H1 (cell line): ENCODE measurements at regions not wholly inside any gene's neighbourhood (a gene's known extent, or its start where the extent isn't known, plus 50 kb on each side); places are given as distances from the start of the nearest gene placed in this dataset.

Experiments
- CTCF ChIA-PET: fragments of 300-600 bp; sonication (Branson Sonifier 250); formaldehyde crosslinking; loops from one replicate; lab custom pipeline; 2021; ENCODE audit not compliant: partially characterized antibody; lab: Charles Lee
- POLR2A ChIA-PET: fragments of 300-600 bp; sonication (Branson Sonifier 250); formaldehyde crosslinking; loops from one replicate; lab custom pipeline; 2021; ENCODE audit warnings: inconsistent platforms; ENCODE audit not compliant: partially characterized antibody; lab: Charles Lee
- DNase-seq, 2 experiments: peaks; one replicate each; pipeline versions ENCODE4 v3.0.0 to v3.0.0-alpha.2; 2010 to 2022; ENCODE audit warnings: low spot score in 2 of 2, low read depth in 1 of 2, mixed read lengths in 1 of 2
- FAIRE-seq: peaks from 2 replicates; lab custom pipeline; 2011; peaks lifted over from hg19 to GRCh38; lab: Jason Lieb, UNC
- H2AFZ ChIP-seq: 2 replicates; pipeline ENCODE4 v1.8.1; 2012; ENCODE audit warnings: low read length, inconsistent platforms
- H2AK5ac ChIP-seq: 2 replicates; pipeline ENCODE4 v1.6.1; 2013; ENCODE audit warnings: low read depth, low read length
- H2BK120ac ChIP-seq: replicated peaks from 2 replicates; pipeline ENCODE3; 2013; ENCODE audit warnings: low read depth, low read length, inconsistent platforms
- H2BK12ac ChIP-seq: 2 replicates; pipeline ENCODE4 v1.6.1; 2013; ENCODE audit warnings: low read depth, low read length
- H2BK15ac ChIP-seq: 2 replicates; pipeline ENCODE4 v1.6.1; 2013; ENCODE audit warnings: low read length
- H2BK20ac ChIP-seq: 2 replicates; pipeline ENCODE4 v1.6.1; 2013; ENCODE audit warnings: low read length
- H2BK5ac ChIP-seq: 2 replicates; pipeline ENCODE4 v1.6.1; 2013; ENCODE audit warnings: low read depth, low read length
- H3K14ac ChIP-seq: 2 replicates; pipeline ENCODE4 v1.6.1; 2013; ENCODE audit warnings: inconsistent platforms; ENCODE audit not compliant: insufficient read length
- H3K18ac ChIP-seq: 2 replicates; pipeline ENCODE4 v1.6.1; 2013; ENCODE audit warnings: low read length; ENCODE audit errors: extremely low read depth
- H3K23ac ChIP-seq: 2 replicates; pipeline ENCODE4 v1.6.1; 2013; ENCODE audit warnings: inconsistent platforms; ENCODE audit not compliant: insufficient read length
- H3K23me2 ChIP-seq: 2 replicates; pipeline ENCODE4 v1.6.1; 2013; ENCODE audit warnings: low read depth, low read length
- H3K27ac ChIP-seq: 2 replicates; pipeline ENCODE4 v1.6.1; 2011; ENCODE audit warnings: low read depth, low read length, inconsistent platforms
- H3K27me3 ChIP-seq, 4 experiments: replicated peaks in 1 of 4; 1 replicate in 1 of 4; 2 replicates in 3 of 4; pipeline versions ENCODE4 v1.6.1 to v1.8.1; 2011 to 2013; ENCODE audit warnings: low read length in 3 of 4, mild to moderate bottlenecking in 3 of 4, inconsistent platforms in 2 of 4, mixed read lengths in 2 of 4, moderate library complexity in 1 of 4; ENCODE audit not compliant: control insufficient read depth in 3 of 4, insufficient read depth in 3 of 4; ENCODE audit errors: extremely low read depth in 1 of 4
- H3K36me3 ChIP-seq, 4 experiments: 2 replicates each; pipeline versions ENCODE4 v1.6.1 to v1.8.1; 2011 to 2013; ENCODE audit warnings: mild to moderate bottlenecking in 4 of 4, low read length in 3 of 4, moderate library complexity in 2 of 4, control low read depth in 1 of 4, inconsistent platforms in 1 of 4; ENCODE audit not compliant: insufficient read depth in 4 of 4, control insufficient read depth in 2 of 4
- H3K4ac ChIP-seq: replicated peaks from 2 replicates; pipeline ENCODE3; 2013; ENCODE audit warnings: low read length, low read depth, mixed read lengths, inconsistent platforms; ENCODE audit not compliant: insufficient read length
- H3K4me1 ChIP-seq, 4 experiments: replicated peaks in 1 of 4; 1 replicate in 1 of 4; 2 replicates in 3 of 4; pipeline versions ENCODE4 v1.6.1 to v1.8.1; 2011 to 2013; ENCODE audit warnings: low read length in 3 of 4, inconsistent platforms in 2 of 4, mixed read lengths in 1 of 4; ENCODE audit not compliant: insufficient read depth in 4 of 4, control insufficient read depth in 3 of 4
- H3K4me2 ChIP-seq, 2 experiments: 2 replicates each; pipeline versions ENCODE4 v1.6.1 to v1.8.1; 2011 to 2013; ENCODE audit warnings: low read depth in 2 of 2, low read length in 2 of 2, control low read depth in 1 of 2, inconsistent platforms in 1 of 2, mild to moderate bottlenecking in 1 of 2; ENCODE audit not compliant: insufficient read depth in 1 of 2
- H3K4me3 ChIP-seq, 4 experiments: fragments of 200-600, 300-600 bp in 1 of 4; sonication (generic), shearing (Covaris generic), sonication (Bioruptor Twin) in 1 of 4; 2 replicates each; pipeline versions ENCODE4 v1.5.1 to v1.8.1; 2011 to 2016; ENCODE audit warnings: low read length in 4 of 4, low read depth in 3 of 4, control low read depth in 2 of 4, inconsistent platforms in 2 of 4, mild to moderate bottlenecking in 2 of 4, mixed read lengths in 1 of 4, moderate library complexity in 1 of 4; ENCODE audit not compliant: insufficient read depth in 2 of 4; ENCODE audit errors: extremely low read depth in 1 of 4
- H3K56ac ChIP-seq: replicated peaks from 2 replicates; pipeline ENCODE3; 2013; ENCODE audit warnings: low read depth, mild to moderate bottlenecking, mixed read lengths, low read length, inconsistent platforms; ENCODE audit not compliant: insufficient read length
- H3K79me1 ChIP-seq: 2 replicates; pipeline ENCODE4 v1.6.1; 2013; ENCODE audit warnings: low read depth, low read length, control low read depth
- H3K79me2 ChIP-seq, 2 experiments: 2 replicates each; pipeline versions ENCODE4 v1.6.1 to v1.8.1; 2012 to 2013; ENCODE audit warnings: low read length in 2 of 2, mild to moderate bottlenecking in 2 of 2, inconsistent platforms in 1 of 2; ENCODE audit not compliant: insufficient read depth in 2 of 2, control insufficient read depth in 1 of 2
- H3K9ac ChIP-seq, 4 experiments: replicated peaks in 1 of 4; 1 replicate in 1 of 4; 2 replicates in 3 of 4; pipeline versions ENCODE4 v1.6.1 to v1.8.1; 2011 to 2013; ENCODE audit warnings: low read depth in 3 of 4, low read length in 3 of 4, control low read depth in 2 of 4, mild to moderate bottlenecking in 2 of 4, moderate library complexity in 2 of 4, inconsistent platforms in 1 of 4; ENCODE audit errors: extremely low read depth in 1 of 4
- H3K9me3 ChIP-seq, 2 experiments: 2 replicates each; pipeline versions ENCODE4 v1.6.1 to v1.8.1; 2012 to 2013; ENCODE audit warnings: mild to moderate bottlenecking in 2 of 2, moderate library complexity in 2 of 2, control low read depth in 1 of 2, inconsistent platforms in 1 of 2, low read depth in 1 of 2, low read length in 1 of 2, mixed read lengths in 1 of 2; ENCODE audit not compliant: insufficient read depth in 2 of 2
- H4K20me1 ChIP-seq, 2 experiments: replicated peaks in 1 of 2; 2 replicates each; pipeline versions ENCODE3 to v1.8.1; 2011 to 2013; ENCODE audit warnings: inconsistent platforms in 2 of 2, low read length in 2 of 2, mild to moderate bottlenecking in 1 of 2; ENCODE audit not compliant: insufficient read depth in 2 of 2, control insufficient read depth in 1 of 2
- H4K5ac ChIP-seq: 2 replicates; pipeline ENCODE4 v1.6.1; 2013; ENCODE audit warnings: low read length, low read depth, mixed read lengths, inconsistent platforms; ENCODE audit not compliant: insufficient read length
- H4K8ac ChIP-seq: 2 replicates; pipeline ENCODE4 v1.8.0; 2013; ENCODE audit warnings: mild to moderate bottlenecking, moderate library complexity, low read length, inconsistent platforms; ENCODE audit not compliant: insufficient read depth; ENCODE audit errors: extremely low read depth
- H4K91ac ChIP-seq: replicated peaks from 2 replicates; pipeline ENCODE3; 2013; ENCODE audit warnings: low read length, mixed read lengths, inconsistent platforms; ENCODE audit not compliant: insufficient read length
- ASH2L ChIP-seq: fragments of 200-600, 300-600 bp; sonication (generic); IDR thresholded peaks from one replicate; pipeline ENCODE4 v1.7.1; 2017; ENCODE audit warnings: low read length
- ATF2 ChIP-seq: IDR thresholded peaks from 2 replicates; pipeline ENCODE4 v1.6.1; 2012; ENCODE audit warnings: low read length, inconsistent platforms
- BRCA1 ChIP-seq: IDR thresholded peaks from 2 replicates; pipeline ENCODE4 v1.6.1; 2012; ENCODE audit warnings: low read depth, low read length, improper control_type of control experiment
- CBX8 ChIP-seq: fragments of 300-800, 300-1000 bp; sonication (generic); IDR thresholded peaks from 2 replicates; pipeline ENCODE4 v1.7.1; 2016; ENCODE audit warnings: low read depth, low read length, borderline replicate concordance
- CTCF ChIP-seq, 3 experiments: IDR thresholded peaks; 1 replicate in 2 of 3; 2 replicates in 1 of 3; pipeline versions ENCODE4 v1.5.1 to v1.6.1; 2011; ENCODE audit warnings: low read length in 3 of 3, mild to moderate bottlenecking in 3 of 3, inconsistent platforms in 2 of 3, low read depth in 1 of 3, moderate library complexity in 1 of 3; ENCODE audit not compliant: insufficient read depth in 1 of 3; ENCODE audit errors: control extremely low read depth in 1 of 3
- HDAC6 ChIP-seq: IDR thresholded peaks from one replicate; pipeline ENCODE4 v1.7.1; 2012; ENCODE audit warnings: low read depth, mild to moderate bottlenecking, inconsistent platforms, low read length, moderate library complexity
- MAX ChIP-seq: IDR thresholded peaks from 2 replicates; pipeline ENCODE4 v1.6.1; 2012; ENCODE audit warnings: inconsistent platforms
- SP1 ChIP-seq: IDR thresholded peaks from 2 replicates; pipeline ENCODE4 v1.6.1; 2011; ENCODE audit warnings: low read depth, low read length
- whole genome bisulfite sequencing, 2 experiments: shearing (Covaris generic) in 1 of 2; methylation state at CpG; one replicate each; pipeline versions ENCODE4 v1.1.6 to v1.1.7; 2013 to 2015; ENCODE audit warnings: low lambda C conversion rate in 2 of 2, mixed read lengths in 2 of 2, inconsistent platforms in 1 of 2, low coverage in 1 of 2, missing lambda C conversion rate in 1 of 2; ENCODE audit not compliant: insufficient replicate concordance in 2 of 2, insufficient coverage in 1 of 2, insufficient read length in 1 of 2; ENCODE audit errors: extremely low coverage in 1 of 2, missing lambda C conversion rate in 1 of 2; 5-methylcytosine and 5-hydroxymethylcytosine counted together

GRCh38 chr7:114825423-114825951 is 96.4 kb upstream of the MDFIC start:
- H2BK12ac ChIP-seq = peak overlapping the region; percentile 46; the same call in 1 of the 2 replicates
- peak overlapping the region; percentile 22; the same call in 1 of the 2 replicates for H3K27ac ChIP-seq
- 58% methylated on average over 3 of the region's 3 CpGs; no CpG with 5 or more reads in 1 of the 2 experiments for WGBS, 2 experiments
- no peaks in the 10 kb centered on the region for H3K79me2 ChIP-seq
- no peak overlapping the region for H3K56ac ChIP-seq
- DNase-seq (peak in 1 of 2 experiments; percentile 51), FAIRE-seq (peak; percentile 81)
- H3K79me1 ChIP-seq = no peaks in the 10 kb centered on the region
- no peak overlapping the region for H4K5ac ChIP-seq
- H3K18ac ChIP-seq = peak overlapping the region; percentile 75; the same call in 1 of the 2 replicates
- H2AK5ac ChIP-seq = no peak overlapping the region
- no peak overlapping the region for H3K14ac ChIP-seq
- ChIA-PET CTCF (interaction anchor here (0.7 to 1.4 kb wide), 5 partner anchors 10 to 372 kb away, joined by 3 to 7 read pairs (median 4); no protein-coding TSS in a partner anchor), POLR2A (interaction anchor here (1.0 kb wide), 1 partner anchor 9 kb away, joined by 3 read pairs; no protein-coding TSS in a partner anchor)
- H2BK20ac ChIP-seq = no peak overlapping the region
- H4K20me1 ChIP-seq = no peaks in the 10 kb centered on the region
- H4K8ac ChIP-seq = no peak overlapping the region
- H3K23me2 ChIP-seq = no peaks in the 10 kb centered on the region
- H3K4me3 ChIP-seq = no peak overlapping the region; a peak in 1 of 8 replicates
- H3K4me2 ChIP-seq = 0 out of 4 replicates have a peak overlapping the region, but pooled peaks of 1 of the 2 experiments have one; percentile 32
- H2BK120ac ChIP-seq = no peak overlapping the region
- no peaks in the 10 kb centered on the region for H3K36me3 ChIP-seq
- no peak overlapping the region for H2AFZ ChIP-seq
- no peak overlapping the region for H4K91ac ChIP-seq
- no peak overlapping the region for H2BK15ac ChIP-seq
- no peak overlapping the region for H3K4ac ChIP-seq
- H3K4me1 ChIP-seq = peaks cover 0 to 16% (median 7%) of the 10 kb centered on the region in 4 experiments; a peak in 4 of 7 replicates
- H3K9ac ChIP-seq = no peak overlapping the region
- H3K27me3 ChIP-seq = no peaks in the 10 kb centered on the region
- no peak overlapping the region for H3K23ac ChIP-seq
- peak overlapping the region; percentile 55; the same call in 1 of the 2 replicates for H2BK5ac ChIP-seq
- H3K9me3 ChIP-seq = peaks cover 0 to 8% of the 10 kb centered on the region in 2 experiments; a peak in 1 of 4 replicates
- TF ChIP-seq BRCA1 (0 out of 2 replicates have a peak, but pooled peaks have one; percentile 20), ASH2L (peak; percentile 55), MAX (peak; percentile 26; the same call in 1 of the 2 replicates), CTCF (IDR thresholded peaks at IDR 0.05; ENCODE audit: control extremely low read depth in 1 of 3, insufficient read depth in 1 of 3, low read depth in 1 of 3, low read length in 3 of 3) (peak in 2 of 3 experiments; percentile 16 to 43; a peak in 1 of 4 replicates), CBX8 (no peak), ATF2 (peak; percentile 56; the same call in 1 of the 2 replicates), SP1 (peak; percentile 68; the same call in 1 of the 2 replicates), HDAC6 (no peak)
